Parathyroid adenoma (tissue), 2 donors: ENCODE measurements at regions not wholly inside any gene's neighbourhood (a gene's known extent, or its start where the extent isn't known, plus 50 kb on each side); places are given as distances from the start of the nearest gene placed in this dataset.

Experiments
- H2AFZ ChIP-seq: fragments of 300-600 bp; sonication (generic); one replicate; pipeline ENCODE4 v1.7.0; 2017; ENCODE audit warnings: antibody characterized with exemption, mild to moderate bottlenecking
- H3K27ac ChIP-seq: fragments of 300-600 bp; sonication (generic); one replicate; pipeline ENCODE4 v1.7.0; 2017
- H3K27me3 ChIP-seq: fragments of 300-600 bp; sonication (generic); one replicate; pipeline ENCODE4 v1.7.0; 2017; ENCODE audit warnings: low read length; ENCODE audit not compliant: control insufficient read depth, insufficient read depth
- H3K36me3 ChIP-seq: fragments of 300-600 bp; sonication (generic); one replicate; pipeline ENCODE4 v1.7.0; 2017; ENCODE audit warnings: low read length; ENCODE audit not compliant: control insufficient read depth, insufficient read depth
- H3K4me1 ChIP-seq: fragments of 300-600 bp; sonication (generic); one replicate; pipeline ENCODE4 v1.7.0; 2017; ENCODE audit warnings: control low read depth
- H3K4me2 ChIP-seq: fragments of 300-600 bp; sonication (generic); one replicate; pipeline ENCODE4 v1.7.0; 2017; ENCODE audit warnings: low read length
- H3K4me3 ChIP-seq: fragments of 300-600 bp; sonication (generic); one replicate; pipeline ENCODE4 v1.7.0; 2017; ENCODE audit warnings: low read depth, low read length
- H3K79me2 ChIP-seq: fragments of 300-600 bp; sonication (generic); one replicate; pipeline ENCODE4 v1.7.0; 2017; ENCODE audit warnings: control low read depth
- H3K9ac ChIP-seq: fragments of 300-600 bp; sonication (generic); one replicate; pipeline ENCODE4 v1.7.0; 2017; ENCODE audit warnings: mild to moderate bottlenecking
- H3K9me3 ChIP-seq: fragments of 300-600 bp; sonication (generic); one replicate; pipeline ENCODE4 v1.7.0; 2017; ENCODE audit warnings: low read length; ENCODE audit not compliant: control insufficient read depth
- CTCF ChIP-seq: fragments of 300-600 bp; sonication (generic); IDR thresholded peaks from one replicate; pipeline ENCODE4 v1.7.0; 2017; ENCODE audit warnings: antibody characterized with exemption, mild to moderate bottlenecking
- donor health status: primary hyperparathyroidism.

GRCh38 chr5:1946122-1946677 is 63.5 kb upstream of the IRX4 start:
- H3K27ac ChIP-seq = no peak overlapping the region

GRCh38 chr5:1945606-1946005 is 62.9 kb upstream of the IRX4 start:
- no peaks in the 10 kb centered on the region for H3K36me3 ChIP-seq
- H3K27me3 ChIP-seq = no peaks in the 10 kb centered on the region
- peaks cover 7% of the 10 kb centered on the region for H3K79me2 ChIP-seq
- no peak overlapping the region for H2AFZ ChIP-seq
- H3K4me3 ChIP-seq = no peak overlapping the region
- H3K4me2 ChIP-seq = no peak overlapping the region
- H3K4me1 ChIP-seq = no peaks in the 10 kb centered on the region
- TF ChIP-seq CTCF = no peak
- no peak overlapping the region for H3K9ac ChIP-seq
- H3K9me3 ChIP-seq = no peaks in the 10 kb centered on the region
- no peak overlapping the region for H3K27ac ChIP-seq

More at GRCh38 chr5:1946122-1946677, 63.5 kb upstream of the IRX4 start:
- H2AFZ ChIP-seq = no peak overlapping the region
- H3K4me1 ChIP-seq = no peaks in the 10 kb centered on the region
- no peaks in the 10 kb centered on the region for H3K9me3 ChIP-seq
- no peaks in the 10 kb centered on the region for H3K27me3 ChIP-seq
- no peak overlapping the region for H3K4me2 ChIP-seq
- TF ChIP-seq CTCF = no peak
- no peak overlapping the region for H3K9ac ChIP-seq
- no peak overlapping the region for H3K4me3 ChIP-seq
- H3K79me2 ChIP-seq = peaks cover 7% of the 10 kb centered on the region
- H3K36me3 ChIP-seq = no peaks in the 10 kb centered on the region

- Histone ChIP-seq H3K4me2 (no peak overlapping the region), H2AFZ (no peak overlapping the region), H3K27ac (no peak overlapping the region), H3K4me1 (no peaks in the 10 kb centered on the region), H3K9ac (no peak overlapping the region), H3K79me2 (peaks cover 7% of the 10 kb centered on the region), H3K36me3 (no peaks in the 10 kb centered on the region), H3K4me3 (no peak overlapping the region), H3K9me3 (no peaks in the 10 kb centered on the region), H3K27me3 (no peaks in the 10 kb centered on the region)
- no peak for TF ChIP-seq CTCF
Observed at GRCh38 chr5:1944408-1944807, 61.7 kb upstream of the IRX4 start.

- Histone ChIP-seq H3K9me3 (no peaks in the 10 kb centered on the region), H3K4me3 (no peak overlapping the region), H3K27ac (no peak overlapping the region), H3K79me2 (peaks cover 7% of the 10 kb centered on the region), H3K4me2 (no peak overlapping the region), H3K9ac (no peak overlapping the region), H3K27me3 (no peaks in the 10 kb centered on the region), H2AFZ (no peak overlapping the region), H3K4me1 (no peaks in the 10 kb centered on the region), H3K36me3 (no peaks in the 10 kb centered on the region)
- TF ChIP-seq CTCF = no peak
Observed at GRCh38 chr5:1943481-1943880, 60.8 kb upstream of the IRX4 start.

GRCh38 chr5:1942630-1943029 is 59.9 kb upstream of the IRX4 start:
- Histone ChIP-seq H3K4me3 (no peak overlapping the region), H3K27me3 (no peaks in the 10 kb centered on the region), H3K9me3 (no peaks in the 10 kb centered on the region), H3K9ac (no peak overlapping the region), H3K4me1 (no peaks in the 10 kb centered on the region), H3K36me3 (no peaks in the 10 kb centered on the region), H3K27ac (no peak overlapping the region), H3K4me2 (no peak overlapping the region), H3K79me2 (peaks cover 7% of the 10 kb centered on the region), H2AFZ (no peak overlapping the region)
- no peak for TF ChIP-seq CTCF
